Tibial nerve (tissue), 4 donors: ENCODE measurements at regions not wholly inside any gene's neighbourhood (a gene's known extent, or its start where the extent isn't known, plus 50 kb on each side); places are given as distances from the start of the nearest gene placed in this dataset.

Experiments
- DNase-seq, 2 donors: peaks; one replicate each; pipeline ENCODE4 v3.0.0-alpha.2; 2019; ENCODE audit warnings: low spot score in 2 of 2
- H3K27ac ChIP-seq, 4 donors: fragments of 200-600 bp; sonication (generic) in 3 of 4; one replicate each; pipeline ENCODE4 v1.5.1; 2017 to 2019; ENCODE audit warnings: mild to moderate bottlenecking in 1 of 4
- H3K27me3 ChIP-seq, 2 donors: fragments of 200-600 bp; sonication (generic) in 1 of 2; one replicate each; pipeline versions ENCODE4 v1.5.1 to v1.6.0; 2017 to 2019
- H3K36me3 ChIP-seq, 3 donors: fragments of 200-600 bp; sonication (generic); one replicate each; pipeline ENCODE4 v1.5.1; 2018 to 2019
- H3K4me1 ChIP-seq, 4 donors: fragments of 200-600 bp; sonication (generic) in 3 of 4; one replicate each; pipeline ENCODE4 v1.5.1; 2017 to 2019
- H3K4me3 ChIP-seq, 4 donors: fragments of 200-600 bp; sonication (generic) in 3 of 4; one replicate each; pipeline ENCODE4 v1.5.1; 2017 to 2019; ENCODE audit warnings: mild to moderate bottlenecking in 1 of 4, moderate library complexity in 1 of 4
- H3K9me3 ChIP-seq, 4 donors: fragments of 200-600 bp; sonication (generic) in 3 of 4; one replicate each; pipeline ENCODE4 v1.5.1; 2017 to 2019
- EP300 ChIP-seq, 2 donors: sonication (generic); formaldehyde crosslinking; IDR thresholded peaks; one replicate each; pipeline ENCODE4 v1.6.1; 2017; ENCODE audit warnings: antibody characterized with exemption in 2 of 2, mild to moderate bottlenecking in 1 of 2
- POLR2A ChIP-seq, 2 donors: fragments of 450-650 bp; IDR thresholded peaks; one replicate each; pipeline ENCODE4 v1.6.1; 2017; ENCODE audit warnings: antibody characterized with exemption in 2 of 2, mild to moderate bottlenecking in 2 of 2, moderate library complexity in 2 of 2
- WGBS, 2 donors: methylation state at CpG; one replicate each; pipeline ENCODE4 v1.1.5; 2018; 5-methylcytosine and 5-hydroxymethylcytosine counted together
- TF ChIP-seq, protein P1 (sequence below), 5 experiments: fragments of 200-600 bp in 3 of 5; fragments of 450-650 bp in 2 of 5; sonication (generic) in 3 of 5; IDR thresholded peaks; one replicate each; pipeline ENCODE4 v1.5.1; 2016 to 2019; ENCODE audit warnings: antibody characterized with exemption in 5 of 5, mild to moderate bottlenecking in 3 of 5, moderate library complexity in 2 of 5

DNA sequence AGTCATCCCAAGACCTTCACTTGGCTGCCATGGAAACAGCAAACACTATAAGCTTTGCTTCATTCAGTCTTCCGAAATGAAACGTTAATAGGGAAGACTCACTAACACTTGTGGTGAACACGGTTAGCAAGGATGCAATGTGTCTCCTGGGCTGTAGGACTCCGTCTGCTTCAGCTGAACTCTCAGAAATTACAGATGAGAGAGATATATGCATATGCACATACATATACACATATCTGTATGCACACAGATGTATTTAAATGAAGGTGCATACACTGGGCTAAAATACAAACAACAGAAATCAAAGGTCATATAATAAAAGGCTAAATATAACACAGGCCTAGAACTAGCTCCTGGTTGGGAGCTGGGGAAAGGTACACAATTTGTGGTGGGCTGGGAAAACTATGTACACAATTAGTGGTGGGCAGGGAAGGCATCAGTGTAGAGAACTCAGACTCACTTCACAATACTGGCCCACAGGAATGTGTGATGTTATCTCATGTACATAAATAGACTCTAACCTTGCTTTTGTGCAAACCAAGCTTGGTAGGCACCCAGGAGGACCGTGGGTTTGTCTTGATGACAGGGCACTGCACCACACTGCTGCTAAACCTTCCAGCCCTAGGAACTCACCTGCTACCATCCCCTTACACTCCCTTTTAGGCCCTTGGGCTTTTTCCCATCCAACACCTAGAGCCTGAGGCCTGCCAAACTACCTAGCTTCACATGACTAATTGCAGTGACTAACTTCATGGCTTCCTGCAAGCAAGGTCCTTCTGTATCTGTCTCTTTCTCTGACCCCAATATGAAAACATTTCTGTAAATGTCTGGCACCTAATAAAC lies 873.1 kb downstream of the NSUN3 start:
- DNase-seq: no peak
- Histone ChIP-seq H3K4me1 (no peaks in the 10 kb centered on the region), H3K4me3 (no peak overlapping the region), H3K9me3 (peaks cover 0 to 6% (median 0%) of the 10 kb centered on the region in 4 donors), H3K27me3 (no peaks in the 10 kb centered on the region), H3K27ac (no peak overlapping the region), H3K36me3 (no peaks in the 10 kb centered on the region)
- TF ChIP-seq EP300 (IDR thresholded peaks at IDR 0.05): no peak
- 81 to 84% methylated on average over 5 of the region's 5 CpGs for WGBS, 2 donors

DNA sequence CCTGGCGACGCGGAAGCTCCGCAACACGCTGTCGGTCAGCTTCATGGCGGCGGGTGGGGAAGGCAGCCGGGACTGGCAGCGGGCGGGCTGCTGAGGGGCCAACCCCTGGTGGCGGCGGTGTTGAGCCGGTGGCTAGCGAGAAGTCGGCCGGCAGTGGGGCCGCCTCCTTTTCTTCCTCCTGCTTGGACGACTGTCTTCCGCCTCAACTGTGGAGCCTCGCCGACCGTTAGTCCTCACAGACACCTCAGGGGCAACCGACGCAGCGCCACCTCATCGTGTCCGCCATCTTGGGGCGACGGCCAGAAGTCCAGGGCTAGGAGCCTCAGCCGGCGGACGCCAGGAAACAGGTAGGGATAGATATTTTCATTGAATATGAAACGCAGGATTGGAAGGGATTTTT lies 875.1 kb downstream of the NSUN3 start:
- 94 to 97% methylated on average over 33 to 34 of the region's 34 CpGs for WGBS, 2 donors
- H3K36me3 ChIP-seq: no peaks in the 10 kb centered on the region
- DNase-seq: no peak
- no peaks in the 10 kb centered on the region for H3K4me1 ChIP-seq
- H3K9me3 ChIP-seq: peaks cover 0 to 13% (median 0%) of the 10 kb centered on the region in 4 donors
- no peak overlapping the region for H3K27ac ChIP-seq
- no peak overlapping the region for H3K4me3 ChIP-seq
- H3K27me3 ChIP-seq: no peaks in the 10 kb centered on the region
- no peak for TF ChIP-seq EP300 (IDR thresholded peaks at IDR 0.05)
- TF ChIP-seq, protein P1, sequence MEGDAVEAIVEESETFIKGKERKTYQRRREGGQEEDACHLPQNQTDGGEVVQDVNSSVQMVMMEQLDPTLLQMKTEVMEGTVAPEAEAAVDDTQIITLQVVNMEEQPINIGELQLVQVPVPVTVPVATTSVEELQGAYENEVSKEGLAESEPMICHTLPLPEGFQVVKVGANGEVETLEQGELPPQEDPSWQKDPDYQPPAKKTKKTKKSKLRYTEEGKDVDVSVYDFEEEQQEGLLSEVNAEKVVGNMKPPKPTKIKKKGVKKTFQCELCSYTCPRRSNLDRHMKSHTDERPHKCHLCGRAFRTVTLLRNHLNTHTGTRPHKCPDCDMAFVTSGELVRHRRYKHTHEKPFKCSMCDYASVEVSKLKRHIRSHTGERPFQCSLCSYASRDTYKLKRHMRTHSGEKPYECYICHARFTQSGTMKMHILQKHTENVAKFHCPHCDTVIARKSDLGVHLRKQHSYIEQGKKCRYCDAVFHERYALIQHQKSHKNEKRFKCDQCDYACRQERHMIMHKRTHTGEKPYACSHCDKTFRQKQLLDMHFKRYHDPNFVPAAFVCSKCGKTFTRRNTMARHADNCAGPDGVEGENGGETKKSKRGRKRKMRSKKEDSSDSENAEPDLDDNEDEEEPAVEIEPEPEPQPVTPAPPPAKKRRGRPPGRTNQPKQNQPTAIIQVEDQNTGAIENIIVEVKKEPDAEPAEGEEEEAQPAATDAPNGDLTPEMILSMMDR (IDR thresholded peaks at IDR 0.05): no peak
- no peak for TF ChIP-seq POLR2A (IDR thresholded peaks at IDR 0.05)

DNA sequence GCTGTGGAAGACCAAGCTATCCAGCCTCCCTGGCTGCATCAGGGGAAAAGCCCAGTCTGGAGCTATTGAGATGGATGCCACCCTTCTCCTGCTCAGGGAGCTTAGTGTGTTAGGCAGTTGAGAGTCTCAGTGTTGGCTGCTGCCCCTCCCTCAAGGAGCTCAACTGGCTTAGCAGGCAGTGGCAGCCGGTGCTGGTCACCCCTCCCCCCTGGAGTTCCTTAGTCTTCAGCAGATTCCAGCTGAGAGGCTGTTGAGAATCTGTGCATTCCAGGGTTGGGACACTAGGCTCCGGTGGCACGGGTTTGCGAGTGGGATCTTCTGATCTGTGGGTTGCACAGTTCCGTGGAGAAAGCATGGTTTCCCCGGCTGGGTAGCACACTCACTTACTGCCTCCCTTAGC lies 883.8 kb downstream of the NSUN3 start:
- Histone ChIP-seq H3K27ac (no peak overlapping the region), H3K36me3 (no peaks in the 10 kb centered on the region), H3K4me3 (no peak overlapping the region), H3K4me1 (no peaks in the 10 kb centered on the region), H3K27me3 (no peaks in the 10 kb centered on the region), H3K9me3 (peaks cover 0 to 6% (median 0%) of the 10 kb centered on the region in 4 donors)
- 95 to 96% methylated on average over 6 of the region's 6 CpGs for WGBS, 2 donors
- TF ChIP-seq EP300 (IDR thresholded peaks at IDR 0.05) (no peak), POLR2A (IDR thresholded peaks at IDR 0.05) (no peak)
- TF ChIP-seq, protein P1 (IDR thresholded peaks at IDR 0.05): no peak
- no peak for DNase-seq

DNA sequence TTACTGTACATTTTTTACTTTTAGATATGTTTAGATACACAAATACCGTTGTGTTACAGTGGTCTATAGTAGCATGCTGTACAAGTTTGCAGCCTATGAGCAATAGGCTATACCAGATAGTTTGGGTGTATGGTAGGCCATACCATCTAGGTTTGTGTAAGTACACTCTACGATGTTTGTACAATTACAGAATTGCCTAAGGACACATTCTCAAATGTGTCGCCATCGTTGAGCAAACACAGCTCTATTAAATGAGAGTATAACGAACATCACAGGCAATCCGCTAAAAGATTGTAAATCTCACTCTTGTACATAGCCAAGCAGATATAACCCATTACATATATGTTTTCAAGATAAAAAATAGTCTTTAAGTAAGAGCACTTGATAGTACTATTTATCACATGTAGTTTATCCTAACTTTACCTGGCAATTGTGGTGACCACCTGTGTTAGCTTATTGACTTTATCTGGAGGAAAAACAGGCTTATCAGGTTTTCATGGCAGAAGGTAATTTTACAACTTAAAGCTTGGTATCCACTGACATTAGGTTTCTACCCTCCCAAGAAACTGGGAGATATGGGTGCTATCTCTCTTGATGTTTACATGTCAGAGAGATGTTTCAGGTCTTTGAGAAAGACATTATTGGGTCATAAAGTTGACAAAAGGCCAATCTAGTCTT lies 898.7 kb downstream of the NSUN3 start:
- DNase-seq: no peak
- Histone ChIP-seq H3K36me3 (no peaks in the 10 kb centered on the region), H3K4me1 (no peaks in the 10 kb centered on the region), H3K27ac (no peak overlapping the region), H3K27me3 (no peaks in the 10 kb centered on the region), H3K4me3 (no peak overlapping the region), H3K9me3 (no peaks in the 10 kb centered on the region)
- TF ChIP-seq EP300 (IDR thresholded peaks at IDR 0.05) (no peak), POLR2A (IDR thresholded peaks at IDR 0.05) (no peak)
- TF ChIP-seq, protein P1 (IDR thresholded peaks at IDR 0.05): no peak
- 91 to 96% methylated on average over 6 of the region's 6 CpGs for WGBS, 2 donors

DNA sequence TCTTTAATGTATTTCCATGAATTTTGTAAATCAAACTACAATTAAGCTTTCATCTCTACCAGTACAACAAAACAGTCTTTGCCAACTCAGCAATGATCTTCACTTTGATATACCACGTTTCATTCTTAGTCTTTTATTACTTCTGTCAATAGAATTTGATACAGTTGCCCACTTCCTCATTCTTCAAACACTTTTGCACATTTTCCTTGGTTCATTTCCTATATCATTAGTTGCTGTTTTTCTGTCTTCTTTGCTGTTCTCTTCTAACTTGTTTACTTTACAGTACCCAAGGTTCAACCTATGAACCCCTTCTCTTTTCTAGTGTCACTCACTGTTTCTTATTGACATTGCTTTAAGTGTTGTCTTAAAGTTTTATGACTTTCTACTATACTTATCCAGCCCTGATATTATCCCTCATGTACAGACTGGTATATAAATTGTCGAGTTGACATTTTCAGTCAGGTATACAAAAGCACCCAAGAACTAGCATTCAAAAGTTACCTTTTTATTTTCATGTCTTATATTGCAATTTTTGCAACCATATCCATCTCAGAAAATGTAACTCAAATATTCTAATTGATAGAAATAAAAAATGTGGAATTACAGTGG lies 903.1 kb downstream of the NSUN3 start:
- Histone ChIP-seq H3K27me3 (no peaks in the 10 kb centered on the region), H3K36me3 (no peaks in the 10 kb centered on the region), H3K4me3 (no peak overlapping the region), H3K4me1 (peaks cover 0 to 13% (median 0%) of the 10 kb centered on the region in 4 donors), H3K9me3 (no peaks in the 10 kb centered on the region), H3K27ac (no peak overlapping the region)
- no peak for DNase-seq
- TF ChIP-seq POLR2A (IDR thresholded peaks at IDR 0.05) (no peak), EP300 (IDR thresholded peaks at IDR 0.05) (no peak)
- TF ChIP-seq, protein P1 (IDR thresholded peaks at IDR 0.05): no peak
- WGBS, 2 donors: 60 to 63% methylated on average over 2 of the region's 2 CpGs
